ENCODE measurements at regions not wholly inside any gene's neighbourhood (a gene's known extent, or its start where the extent isn't known, plus 50 kb on each side); places are given as distances from the start of the nearest gene placed in this dataset.

DNA sequence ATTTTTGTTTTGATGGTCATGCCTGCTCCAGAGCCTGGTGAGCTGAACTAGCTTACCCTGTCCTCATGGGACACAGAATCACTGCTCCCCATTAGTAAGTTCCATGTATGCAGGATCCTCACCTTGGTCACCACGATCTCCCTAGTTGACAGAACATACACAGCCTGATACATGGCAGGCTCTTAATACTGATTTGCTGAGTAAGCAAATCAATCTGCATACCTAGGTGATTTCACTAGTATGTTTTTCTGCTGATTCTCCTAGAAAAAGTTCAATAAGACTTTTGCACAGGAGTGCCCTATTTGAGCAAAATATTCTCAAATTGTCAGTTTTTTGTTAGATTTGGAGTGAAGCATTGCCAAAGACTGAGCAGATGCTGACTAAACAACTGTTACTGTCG lies 113.7 kb downstream of the ACER2 start:
- DNase-seq (ENCODE audit: low spot score): no peak
- in situ Hi-C loops (cut with HindIII; ENCODE audit: low sequenced_read_pairs): no loop called here

- in situ Hi-C loops (cut with HindIII; ENCODE audit: low sequenced_read_pairs): no loop called here
Measured at GRCh38 chr9:19521205-19521604, 112.4 kb downstream of the ACER2 start.

DNA sequence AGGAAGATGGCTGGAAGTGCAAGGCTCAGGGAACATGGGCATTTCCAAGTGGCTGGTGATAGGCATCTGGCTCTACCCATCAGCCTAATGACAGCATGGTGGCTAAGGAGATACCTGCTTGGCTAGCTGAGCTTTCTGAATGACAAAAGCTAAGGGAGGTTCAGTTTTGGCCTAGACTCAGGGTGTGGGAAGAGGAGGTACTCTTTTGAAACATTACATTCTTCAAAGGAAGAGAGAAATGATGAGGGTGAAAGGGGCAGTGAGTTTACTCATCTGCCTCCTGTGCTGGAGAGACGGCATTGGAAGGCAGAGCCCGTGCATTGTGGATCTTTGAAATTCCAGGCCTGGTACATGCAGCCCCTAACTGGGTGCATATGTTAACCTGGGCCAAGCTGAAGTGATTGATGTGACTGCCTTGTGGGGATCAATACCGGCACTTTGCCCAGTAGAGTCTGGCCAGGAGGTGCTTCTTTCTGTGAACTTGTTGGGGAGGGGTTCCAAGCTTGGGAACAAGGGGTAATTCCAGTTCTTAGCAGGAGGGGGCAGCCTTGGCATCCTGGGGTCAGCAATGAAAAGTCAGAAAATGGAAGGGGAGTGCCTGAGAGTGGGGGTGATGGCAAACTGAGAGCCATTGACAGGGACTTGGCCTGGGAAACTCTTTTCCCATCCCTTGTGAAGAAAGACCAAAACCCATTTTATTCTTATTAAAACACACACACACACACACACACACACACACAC lies 108.6 kb downstream of the ACER2 start:
- DNase-seq (ENCODE audit: low spot score): no peak
- in situ Hi-C loops (cut with HindIII; ENCODE audit: low sequenced_read_pairs): no loop called here

More at GRCh38 chr9:19521205-19521604, 112.4 kb downstream of the ACER2 start:
- no peak for DNase-seq (ENCODE audit: low spot score)

DNA sequence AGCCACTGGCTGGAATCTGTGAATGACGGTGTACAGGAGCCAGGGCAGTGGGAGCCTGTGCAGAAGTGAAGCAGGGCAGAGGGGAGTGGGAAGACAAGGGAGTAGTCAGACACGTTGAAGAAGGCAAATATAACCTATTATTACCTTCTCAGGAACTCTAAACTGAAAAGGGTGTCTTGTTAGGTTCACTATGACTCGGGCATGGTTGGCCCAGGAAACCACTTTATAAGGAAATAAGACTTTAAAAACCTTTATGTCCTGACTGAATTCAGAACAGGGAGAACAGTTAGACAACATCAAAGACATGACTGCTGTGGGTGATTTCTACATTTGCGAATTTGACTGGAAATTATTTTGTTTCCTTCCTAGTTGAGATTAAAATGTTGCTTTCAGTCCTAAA lies 107.5 kb downstream of the ACER2 start:
- in situ Hi-C loops (cut with HindIII; ENCODE audit: low sequenced_read_pairs): no loop called here
- DNase-seq (ENCODE audit: low spot score): no peak

- no peak for DNase-seq (ENCODE audit: low spot score)
- in situ Hi-C loops (cut with HindIII; ENCODE audit: low sequenced_read_pairs): no loop called here
Measured at GRCh38 chr9:19513671-19514275, 105.0 kb downstream of the ACER2 start.

- in situ Hi-C loops (cut with HindIII; ENCODE audit: low sequenced_read_pairs): no loop called here
- no peak for DNase-seq (ENCODE audit: low spot score)
Measured at GRCh38 chr9:19512103-19512832, 103.5 kb downstream of the ACER2 start.

DNA sequence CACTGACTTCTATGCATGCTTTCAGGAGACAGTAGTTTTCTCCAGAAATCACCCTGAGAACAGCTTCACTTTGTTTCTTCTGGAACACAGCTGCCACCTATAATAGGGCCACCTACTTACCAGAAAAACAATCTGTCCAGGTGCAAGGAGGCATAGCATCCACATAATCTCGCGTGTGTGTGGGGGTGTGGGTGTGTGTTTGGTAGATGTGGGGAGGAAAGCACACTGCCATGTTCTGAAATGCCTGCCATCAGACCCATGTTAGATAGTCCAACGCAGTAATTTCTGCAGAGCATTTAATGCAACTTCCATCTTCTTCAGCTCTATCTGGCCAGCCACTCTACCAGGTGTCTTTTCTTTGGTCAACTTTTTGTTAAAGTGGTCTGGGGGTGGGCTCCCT lies 102.9 kb downstream of the ACER2 start:
- no peak for DNase-seq (ENCODE audit: low spot score)
- in situ Hi-C loops (cut with HindIII; ENCODE audit: low sequenced_read_pairs): no loop called here

GRCh38 chr9:19510907-19511306 lies 102.1 kb downstream of the ACER2 start:
- in situ Hi-C loops (cut with HindIII; ENCODE audit: low sequenced_read_pairs): no loop called here
- DNase-seq (ENCODE audit: low spot score): no peak

Data from G401 (cell line).